GM12872 (cell line): ENCODE measurements at regions not wholly inside any gene's neighbourhood (a gene's known extent, or its start where the extent isn't known, plus 50 kb on each side); places are given as distances from the start of the nearest gene placed in this dataset.

ENCODE experiments used
- CTCF ChIP-seq: IDR thresholded peaks from 3 replicates; pipeline ENCODE4 v1.5.1; 2011; ENCODE audit warnings: low read depth, mild to moderate bottlenecking, low read length, moderate library complexity; ENCODE audit not compliant: insufficient read depth

GRCh38 chr3:147904421-147904820 lies 495.3 kb downstream of the ZIC1 start:
- no peak for TF ChIP-seq CTCF

GRCh38 chr3:147906285-147906684 lies 497.1 kb downstream of the ZIC1 start:
- TF ChIP-seq CTCF, result no peak

- TF ChIP-seq CTCF, result no peak
These were observed 505.4 kb downstream of the ZIC1 start for GRCh38 chr3:147914532-147914931.

- no peak for TF ChIP-seq CTCF
These were observed 505.9 kb downstream of the ZIC1 start for GRCh38 chr3:147915057-147915456.

- TF ChIP-seq CTCF, result no peak
These were observed 510.3 kb downstream of the ZIC1 start for GRCh38 chr3:147919496-147919895.

- TF ChIP-seq CTCF, result no peak
These were observed 511.9 kb downstream of the ZIC1 start for GRCh38 chr3:147921051-147921450.

- no peak for TF ChIP-seq CTCF
These were observed 515.6 kb downstream of the ZIC1 start for GRCh38 chr3:147924755-147925154.

- no peak for TF ChIP-seq CTCF
These were observed 516.1 kb downstream of the ZIC1 start for GRCh38 chr3:147925272-147925671.
